CD4-positive, CD25-positive, alpha-beta regulatory T cell (primary cell): ENCODE measurements at regions not wholly inside any gene's neighbourhood (a gene's known extent, or its start where the extent isn't known, plus 50 kb on each side); places are given as distances from the start of the nearest gene placed in this dataset.

Experiments used
- ATAC-seq, 2 donors: fragments of 150-1000 bp; cut with Tn5 transposase; one replicate each; pipeline ENCODE4 v1.10.0; 2021; ENCODE audit warnings: low read depth in 2 of 2, moderate number of reproducible peaks in 2 of 2, moderate library complexity in 1 of 2
- DNase-seq, 3 donors: peaks; one replicate each; pipeline versions ENCODE4 v3.0.0 to v3.0.0-alpha.2; 2012 to 2022; ENCODE audit warnings: mixed read lengths in 1 of 3
- H3K27ac ChIP-seq: one replicate; pipeline ENCODE4 v1.7.0; 2013; ENCODE audit warnings: mild to moderate bottlenecking, low read length; ENCODE audit not compliant: insufficient read depth, poor library complexity, severe bottlenecking
- H3K27me3 ChIP-seq: one replicate; pipeline ENCODE4 v1.7.0; 2013; ENCODE audit warnings: low read length; ENCODE audit not compliant: control insufficient read depth, insufficient read depth
- H3K36me3 ChIP-seq: one replicate; pipeline ENCODE4 v1.7.0; 2013; ENCODE audit warnings: mild to moderate bottlenecking, low read length, moderate library complexity; ENCODE audit not compliant: control insufficient read depth, insufficient read depth
- H3K4me1 ChIP-seq: 2 replicates; pipeline ENCODE4 v1.7.0; 2013; ENCODE audit warnings: mild to moderate bottlenecking, low read length; ENCODE audit not compliant: insufficient read depth, control insufficient read depth, poor library complexity, severe bottlenecking
- H3K4me3 ChIP-seq: one replicate; pipeline ENCODE4 v1.7.0; 2013; ENCODE audit warnings: low read depth, mild to moderate bottlenecking, low read length, moderate library complexity
- H3K9me3 ChIP-seq, 2 experiments: 1 replicate in 1 of 2; 2 replicates in 1 of 2; pipeline ENCODE4 v1.7.0; 2013; ENCODE audit warnings: low read length in 2 of 2, mild to moderate bottlenecking in 1 of 2, moderate library complexity in 1 of 2; ENCODE audit not compliant: control insufficient read depth in 2 of 2
- H3K27ac Mint-ChIP-seq, 3 donors: one replicate each; pipeline ENCODE4 v1.8.0; 2020 to 2022; ENCODE audit warnings: mild to moderate bottlenecking in 3 of 3, mixed read lengths in 3 of 3, moderate library complexity in 2 of 3
- H3K27me3 Mint-ChIP-seq: one replicate; pipeline ENCODE4 v1.8.0; 2022; ENCODE audit warnings: mild to moderate bottlenecking, mixed read lengths
- H3K36me3 Mint-ChIP-seq: one replicate; pipeline ENCODE4 v1.8.0; 2020; ENCODE audit warnings: mixed read lengths
- H3K4me1 Mint-ChIP-seq, 4 donors: one replicate each; pipeline ENCODE4 v1.8.0; 2020 to 2022; ENCODE audit warnings: mixed read lengths in 4 of 4, mild to moderate bottlenecking in 1 of 4
- H3K4me3 Mint-ChIP-seq, 4 donors: one replicate each; pipeline ENCODE4 v1.8.0; 2020 to 2022; ENCODE audit warnings: mild to moderate bottlenecking in 4 of 4, mixed read lengths in 4 of 4, moderate library complexity in 3 of 4
- H3K9me3 Mint-ChIP-seq, 7 donors: one replicate each; pipeline ENCODE4 v1.8.0; 2020 to 2022; ENCODE audit warnings: mixed read lengths in 7 of 7, mild to moderate bottlenecking in 3 of 7, moderate library complexity in 2 of 7

DNA sequence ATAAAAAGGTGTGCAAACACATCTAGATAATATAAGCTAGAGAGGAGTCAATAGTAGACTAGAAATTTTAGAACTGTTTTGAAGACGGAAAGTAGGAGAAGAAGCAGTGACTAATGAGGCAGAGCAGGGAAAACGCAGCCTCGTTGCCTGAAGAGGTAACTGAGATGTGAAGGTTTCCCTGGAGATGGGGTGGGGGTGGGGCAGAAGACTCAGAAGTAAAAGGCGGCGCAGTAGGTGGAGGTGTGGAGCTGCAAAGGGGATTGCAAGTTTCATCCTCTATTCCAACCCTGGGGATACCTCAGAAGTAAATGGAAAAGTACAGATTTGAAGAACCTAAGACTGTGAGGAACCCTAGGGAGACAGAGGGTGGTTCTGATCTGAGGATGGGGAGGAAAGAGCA is 109.5 kb downstream of the TMPRSS5 start:
- Histone ChIP-seq H3K9me3 (peaks cover 0 to 2% of the 10 kb centered on the region in 2 experiments), H3K36me3 (no peaks in the 10 kb centered on the region), H3K4me3 (no peak overlapping the region), H3K27ac (no peak overlapping the region), H3K4me1 (no peaks in the 10 kb centered on the region), H3K27me3 (peaks cover 35% of the 10 kb centered on the region)
- no peak overlapping the region for H3K4me3 Mint-ChIP-seq
- H3K4me1 Mint-ChIP-seq = peaks cover 0 to 2% (median 0%) of the 10 kb centered on the region in 4 donors
- no peak overlapping the region for H3K27ac Mint-ChIP-seq
- no peak for DNase-seq
- H3K9me3 Mint-ChIP-seq = peaks cover 0 to 13% (median 2%) of the 10 kb centered on the region in 7 donors
- H3K27me3 Mint-ChIP-seq = peaks cover 58% of the 10 kb centered on the region
- H3K36me3 Mint-ChIP-seq = no peaks in the 10 kb centered on the region
- no peak for ATAC-seq

DNA sequence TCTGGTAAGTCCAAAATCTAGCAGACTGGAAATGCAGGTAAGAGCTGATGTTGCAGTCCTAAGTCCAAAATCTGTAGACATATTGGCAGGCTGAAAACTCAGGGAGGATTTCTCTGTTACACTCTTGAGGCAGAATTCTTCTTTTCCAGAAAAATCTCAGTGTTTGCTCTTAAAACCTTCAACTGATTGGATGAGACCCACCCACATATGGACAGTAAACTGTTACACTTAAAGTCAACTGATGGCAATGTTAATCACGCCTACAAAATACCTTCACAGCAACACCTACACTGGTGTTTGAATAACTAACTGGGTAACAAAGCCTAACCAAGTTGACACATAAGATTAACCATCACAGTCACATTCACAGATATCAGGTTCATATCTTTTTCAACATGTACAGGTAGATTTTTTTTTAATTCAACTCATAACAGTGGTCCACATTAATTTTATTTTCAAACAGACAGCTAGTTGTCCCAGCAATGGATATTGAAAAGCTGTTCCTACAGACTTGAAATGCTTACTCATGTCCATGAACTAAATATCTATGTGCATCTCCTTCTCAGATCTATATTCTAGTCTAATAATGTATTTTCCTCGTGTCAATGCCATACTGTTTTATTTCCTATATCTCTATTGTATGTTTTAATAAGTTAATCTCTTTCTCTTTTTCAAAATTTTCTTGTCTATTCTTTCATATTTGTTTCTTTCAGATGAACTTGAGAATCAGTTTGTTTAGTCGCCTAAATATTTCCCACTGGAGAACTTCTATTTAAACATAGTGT is 110.1 kb downstream of the TMPRSS5 start:
- Histone ChIP-seq H3K4me3 (no peak overlapping the region), H3K36me3 (no peaks in the 10 kb centered on the region), H3K27ac (no peak overlapping the region), H3K27me3 (peaks cover 32% of the 10 kb centered on the region), H3K9me3 (peaks cover 0 to 2% of the 10 kb centered on the region in 2 experiments), H3K4me1 (peaks cover 3% of the 10 kb centered on the region)
- H3K4me1 Mint-ChIP-seq = peaks cover 0 to 2% (median under 1%) of the 10 kb centered on the region in 4 donors
- H3K9me3 Mint-ChIP-seq = peaks cover 0 to 13% (median 2%) of the 10 kb centered on the region in 7 donors
- DNase-seq (no peak), ATAC-seq (no peak)
- no peak overlapping the region for H3K4me3 Mint-ChIP-seq
- H3K27ac Mint-ChIP-seq = no peak overlapping the region
- peaks cover 52% of the 10 kb centered on the region for H3K27me3 Mint-ChIP-seq
- H3K36me3 Mint-ChIP-seq = no peaks in the 10 kb centered on the region

DNA sequence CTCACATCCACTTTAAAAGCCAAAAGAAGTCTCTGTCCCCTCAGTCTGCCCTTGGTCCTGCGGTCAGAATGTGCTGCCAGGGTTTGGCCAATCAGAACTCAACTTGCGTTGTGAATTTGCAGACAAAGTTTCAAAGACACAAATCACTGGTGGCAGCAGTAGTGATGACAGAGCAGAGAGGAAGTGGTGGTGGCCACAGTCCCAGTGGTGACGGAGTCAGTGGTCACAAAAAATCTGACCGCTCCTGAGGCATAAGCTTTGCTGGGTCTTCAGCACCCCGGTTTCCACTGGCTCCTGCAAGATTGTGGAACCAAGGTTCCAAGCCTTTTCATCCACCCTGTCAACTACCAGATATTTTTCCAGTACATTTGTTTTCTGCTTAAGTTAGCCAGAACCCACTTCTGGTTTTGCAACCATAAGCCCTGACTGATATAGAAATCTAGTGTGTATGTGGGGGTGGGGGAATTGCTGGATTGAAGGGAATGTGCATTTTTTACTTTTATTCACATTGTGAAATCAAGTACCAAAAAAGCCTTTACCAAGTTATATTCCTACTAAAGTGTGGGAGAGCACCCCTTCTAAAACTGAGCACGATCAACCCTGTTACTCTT is 112.3 kb downstream of the TMPRSS5 start:
- no peaks in the 10 kb centered on the region for H3K36me3 Mint-ChIP-seq
- peak in 1 of 3 donors; percentile 27 for DNase-seq

DNA sequence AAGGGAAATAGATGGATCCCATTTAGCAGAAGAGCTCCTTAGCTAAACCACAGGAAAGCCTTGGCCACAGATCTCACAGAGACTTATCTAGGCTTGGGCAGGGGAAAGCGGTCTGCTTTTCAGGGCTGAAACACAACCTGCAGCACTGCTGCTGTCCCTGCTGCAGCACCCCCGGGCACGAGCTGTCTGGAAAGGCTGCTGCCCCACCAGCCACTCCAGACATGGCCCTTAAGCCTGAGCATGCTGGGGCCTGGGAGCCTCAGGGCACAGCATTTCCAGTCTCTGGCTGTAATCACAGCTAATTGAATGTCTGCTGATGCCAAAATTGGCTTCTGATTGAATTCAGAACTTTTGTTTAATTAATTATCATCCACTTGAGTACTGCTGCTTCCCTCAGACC is 115.0 kb downstream of the TMPRSS5 start:
- Mint-ChIP-seq H3K27me3 (peaks cover 19% of the 10 kb centered on the region), H3K4me1 (peaks cover 0 to 19% (median 6%) of the 10 kb centered on the region in 4 donors), H3K36me3 (no peaks in the 10 kb centered on the region), H3K4me3 (no peak overlapping the region), H3K9me3 (peaks cover 0 to 8% (median 2%) of the 10 kb centered on the region in 7 donors), H3K27ac (peak overlapping the region in 1 of 3 donors; percentile 55)
- Histone ChIP-seq H3K27ac (no peak overlapping the region), H3K27me3 (peaks cover 9% of the 10 kb centered on the region), H3K4me1 (peaks cover 7% of the 10 kb centered on the region), H3K4me3 (no peak overlapping the region), H3K9me3 (peaks cover 0 to 1% of the 10 kb centered on the region in 2 experiments), H3K36me3 (no peaks in the 10 kb centered on the region)
- no peak for DNase-seq
- ATAC-seq = no peak

More for the DNA sequence above, 112.3 kb downstream of the TMPRSS5 start:
- H3K4me1 Mint-ChIP-seq = peaks cover 0 to 8% (median under 1%) of the 10 kb centered on the region in 4 donors
- ATAC-seq = peak in 1 of 2 donors; percentile 77
- Histone ChIP-seq H3K4me1 (peaks cover 7% of the 10 kb centered on the region), H3K9me3 (peaks cover 0 to 2% of the 10 kb centered on the region in 2 experiments), H3K27ac (no peak overlapping the region), H3K27me3 (peaks cover 22% of the 10 kb centered on the region), H3K36me3 (no peaks in the 10 kb centered on the region), H3K4me3 (no peak overlapping the region)
- H3K27me3 Mint-ChIP-seq = peaks cover 43% of the 10 kb centered on the region
- no peak overlapping the region for H3K4me3 Mint-ChIP-seq
- H3K27ac Mint-ChIP-seq = no peak overlapping the region
- peaks cover 0 to 13% (median 2%) of the 10 kb centered on the region in 7 donors for H3K9me3 Mint-ChIP-seq

DNA sequence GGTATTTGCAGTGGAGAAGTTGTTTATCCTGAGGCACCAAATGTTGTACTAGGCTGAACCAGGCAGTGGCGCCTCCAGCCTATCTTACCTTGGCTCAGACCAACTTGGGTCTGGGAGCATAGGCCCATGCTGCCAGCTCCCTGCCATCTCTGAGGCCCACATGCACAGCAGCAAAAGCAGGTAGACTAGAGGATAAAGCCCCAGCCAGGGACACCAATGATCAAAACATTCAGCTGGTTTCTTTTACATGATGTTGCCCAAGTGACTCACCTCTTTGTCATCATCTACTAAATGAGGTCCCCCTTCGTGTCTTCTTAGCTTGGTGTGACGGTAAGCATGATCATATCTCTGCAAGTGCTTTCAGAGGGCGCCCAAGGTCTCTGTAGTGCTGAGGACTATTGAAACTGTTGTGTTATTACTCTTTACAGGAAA is 112.1 kb upstream of the DRD2 start:
- H3K4me3 Mint-ChIP-seq = peak overlapping the region in 1 of 4 donors; percentile 2
- H3K27me3 ChIP-seq = no peaks in the 10 kb centered on the region
- H3K4me3 ChIP-seq = no peak overlapping the region
- peak overlapping the region in 2 of 3 donors; percentile 73 to 90 for H3K27ac Mint-ChIP-seq
- no peaks in the 10 kb centered on the region for H3K36me3 Mint-ChIP-seq
- peaks cover 0 to 19% (median 6%) of the 10 kb centered on the region in 4 donors for H3K4me1 Mint-ChIP-seq
- no peaks in the 10 kb centered on the region for H3K27me3 Mint-ChIP-seq
- peaks cover 7% of the 10 kb centered on the region for H3K4me1 ChIP-seq
- peak; percentile 78 to 86 for ATAC-seq
- H3K36me3 ChIP-seq = no peaks in the 10 kb centered on the region
- no peaks in the 10 kb centered on the region for H3K9me3 ChIP-seq
- H3K27ac ChIP-seq = peak overlapping the region; percentile 52
- peak in 2 of 3 donors; percentile 42 to 84 for DNase-seq
- H3K9me3 Mint-ChIP-seq = peaks cover 0 to 2% (median 0%) of the 10 kb centered on the region in 7 donors

DNA sequence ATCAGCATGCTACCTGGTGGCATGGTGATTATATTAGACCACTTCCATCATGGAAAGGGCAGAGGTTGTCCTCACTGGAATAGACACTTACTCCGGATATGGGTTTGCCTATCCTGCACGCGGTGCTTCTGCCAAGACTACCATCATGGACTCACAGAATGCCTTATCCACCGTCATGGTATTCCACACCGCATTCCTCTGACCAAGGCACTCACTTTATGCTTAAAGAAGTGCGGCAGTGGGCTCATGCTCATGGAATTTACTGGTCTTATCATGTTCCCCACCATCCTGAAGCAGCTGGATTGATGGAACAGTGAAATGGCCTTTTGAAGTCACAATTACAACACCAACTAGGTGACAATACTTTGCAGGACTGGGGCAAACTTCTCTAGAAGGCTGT is 109.2 kb upstream of the DRD2 start:
- no peak overlapping the region for H3K4me3 Mint-ChIP-seq
- H3K4me3 ChIP-seq = no peak overlapping the region
- H3K27me3 Mint-ChIP-seq = no peaks in the 10 kb centered on the region
- no peaks in the 10 kb centered on the region for H3K4me1 ChIP-seq
- peaks cover 0 to 2% (median 0%) of the 10 kb centered on the region in 7 donors for H3K9me3 Mint-ChIP-seq
- no peaks in the 10 kb centered on the region for H3K27me3 ChIP-seq
- no peak for ATAC-seq
- H3K27ac ChIP-seq = no peak overlapping the region
- no peak for DNase-seq
- H3K27ac Mint-ChIP-seq = no peak overlapping the region
- no peaks in the 10 kb centered on the region for H3K9me3 ChIP-seq
- H3K36me3 Mint-ChIP-seq = no peaks in the 10 kb centered on the region
- no peaks in the 10 kb centered on the region for H3K36me3 ChIP-seq
- peaks cover 0 to 13% (median 6%) of the 10 kb centered on the region in 4 donors for H3K4me1 Mint-ChIP-seq

DNA sequence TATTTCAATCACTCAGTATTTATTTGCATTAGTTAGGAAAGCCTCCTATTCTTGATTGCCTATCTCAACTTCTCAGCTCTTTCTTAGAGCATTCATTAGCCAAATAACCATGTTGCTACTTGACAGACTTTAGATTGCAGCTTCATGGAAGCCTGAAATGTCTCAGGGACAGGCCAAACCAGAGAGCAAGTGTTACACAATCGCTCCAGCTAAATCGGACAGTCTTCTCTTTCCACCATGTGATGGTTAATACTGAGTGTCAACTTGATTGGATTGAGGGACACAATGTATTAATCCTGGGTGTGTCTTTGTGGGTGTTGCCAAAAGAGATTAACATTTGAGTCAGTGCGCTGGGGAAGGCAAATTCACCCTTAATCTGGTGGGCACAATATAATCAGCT is 106.5 kb upstream of the DRD2 start:
- no peak for DNase-seq
- Mint-ChIP-seq H3K4me1 (peaks cover 0 to 21% (median 2%) of the 10 kb centered on the region in 4 donors), H3K4me3 (no peak overlapping the region), H3K27me3 (no peaks in the 10 kb centered on the region), H3K36me3 (no peaks in the 10 kb centered on the region), H3K9me3 (peaks cover 0 to 3% (median 0%) of the 10 kb centered on the region in 7 donors), H3K27ac (no peak overlapping the region)
- Histone ChIP-seq H3K27me3 (no peaks in the 10 kb centered on the region), H3K36me3 (no peaks in the 10 kb centered on the region), H3K27ac (no peak overlapping the region), H3K4me1 (peaks cover 12% of the 10 kb centered on the region), H3K9me3 (no peaks in the 10 kb centered on the region), H3K4me3 (no peak overlapping the region)
- no peak for ATAC-seq
